H1 (cell line): ENCODE measurements at regions not wholly inside any gene's neighbourhood (a gene's known extent, or its start where the extent isn't known, plus 50 kb on each side); places are given as distances from the start of the nearest gene placed in this dataset.

Source experiments
- ASH2L ChIP-seq: fragments of 200-600, 300-600 bp; sonication (generic); IDR thresholded peaks from one replicate; pipeline ENCODE4 v1.7.1; 2017; ENCODE audit warnings: low read length
- CEBPB ChIP-seq: IDR thresholded peaks from 2 replicates; pipeline ENCODE4 v1.6.1; 2012; ENCODE audit warnings: low read depth, low read length
- E2F6 ChIP-seq: IDR thresholded peaks from 2 replicates; pipeline ENCODE4 v1.6.1; 2012; ENCODE audit warnings: inconsistent platforms
- EZH2 ChIP-seq: fragments of 200-600 bp; sonication (generic); IDR thresholded peaks from 2 replicates; pipeline ENCODE4 v1.7.1; 2012; ENCODE audit warnings: low read depth, mild to moderate bottlenecking, moderate library complexity, low read length, inconsistent platforms; ENCODE audit not compliant: severe bottlenecking
- JUND ChIP-seq: IDR thresholded peaks from 2 replicates; pipeline ENCODE4 v1.6.1; 2011; ENCODE audit warnings: mild to moderate bottlenecking, improper control_type of control experiment, low read length
- SIX5 ChIP-seq: IDR thresholded peaks from 2 replicates; pipeline ENCODE4 v1.6.1; 2011; ENCODE audit warnings: mild to moderate bottlenecking, low read depth, low read length

- TF ChIP-seq SIX5 (no peak), CEBPB (peak; percentile 83), EZH2 (no peak), E2F6 (peak; percentile 83), ASH2L (peak; percentile 41), JUND (0 out of 2 replicates have a peak, but pooled peaks have one; percentile 34)
Observed at GRCh38 chr10:8296090-8296733, 241.7 kb downstream of the GATA3 start (continued).
